Neural cell (in vitro differentiated cells): ENCODE measurements at regions not wholly inside any gene's neighbourhood (a gene's known extent, or its start where the extent isn't known, plus 50 kb on each side); places are given as distances from the start of the nearest gene placed in this dataset.

Experiments
- CTCF ChIP-seq: fragments of 450-650 bp; IDR thresholded peaks from 2 replicates; pipeline ENCODE4 v1.5.1; 2014; ENCODE audit warnings: antibody characterized with exemption, mild to moderate bottlenecking, moderate library complexity; ENCODE audit not compliant: poor library complexity, severe bottlenecking
- EP300 ChIP-seq: fragments of 450-650 bp; conservative IDR thresholded peaks from 2 replicates; pipeline ENCODE4 v1.6.1; 2014; ENCODE audit warnings: antibody characterized with exemption, mild to moderate bottlenecking, moderate library complexity; ENCODE audit not compliant: poor library complexity, severe bottlenecking
- EZH2 ChIP-seq: fragments of 200-600, 300-800 bp; shearing (Covaris generic), sonication (generic); IDR thresholded peaks from 2 replicates; pipeline ENCODE4 v1.6.1; 2014; ENCODE audit warnings: antibody characterized with exemption, low read length, borderline replicate concordance, mild to moderate bottlenecking; ENCODE audit not compliant: insufficient read depth, poor library complexity, severe bottlenecking
- MXI1 ChIP-seq: fragments of 450-650 bp; conservative IDR thresholded peaks from 2 replicates; pipeline ENCODE4 v1.6.1; 2014; ENCODE audit warnings: antibody characterized with exemption, mild to moderate bottlenecking; ENCODE audit not compliant: poor library complexity, severe bottlenecking
- POLR2AphosphoS5 ChIP-seq: IDR thresholded peaks from 2 replicates; pipeline ENCODE4 v1.6.1; 2012
- RAD21 ChIP-seq: fragments of 450-650 bp; conservative IDR thresholded peaks from 2 replicates; pipeline ENCODE4 v1.6.1; 2014; ENCODE audit warnings: antibody characterized with exemption, mild to moderate bottlenecking, moderate library complexity
- REST ChIP-seq: IDR thresholded peaks from 2 replicates; pipeline ENCODE4 v1.6.1; 2012; ENCODE audit warnings: borderline replicate concordance
- SMC3 ChIP-seq: fragments of 450-650 bp; conservative IDR thresholded peaks from 2 replicates; pipeline ENCODE4 v1.6.1; 2014; ENCODE audit warnings: antibody characterized with exemption, mild to moderate bottlenecking, moderate library complexity; ENCODE audit not compliant: poor library complexity
- TAF1 ChIP-seq: IDR thresholded peaks from 2 replicates; pipeline ENCODE4 v1.6.1; 2012; ENCODE audit warnings: low read depth

GRCh38 chr11:109511598-109511997 lies 89.6 kb downstream of the C11orf87 start:
- no peak for TF ChIP-seq CTCF
- no peak for TF ChIP-seq EP300
- no peak for TF ChIP-seq EZH2
- no peak for TF ChIP-seq REST
- no peak for TF ChIP-seq POLR2AphosphoS5
- TF ChIP-seq TAF1: no peak
- TF ChIP-seq MXI1: no peak
- no peak for TF ChIP-seq RAD21
- TF ChIP-seq SMC3: no peak
